HS-5 (cell line): ENCODE measurements at regions not wholly inside any gene's neighbourhood (a gene's known extent, or its start where the extent isn't known, plus 50 kb on each side); places are given as distances from the start of the nearest gene placed in this dataset.
"Not testable (repeated sequence)": the region's sequence is repeated elsewhere in the genome, so short reads cannot be mapped to it uniquely, and the experiment has no call there.

Experiments used
- DNase-seq: peaks from one replicate; pipeline ENCODE4 v3.0.0-alpha.2; 2012; ENCODE audit warnings: low read depth

GRCh38 chr2:88999365-88999764 lies 307.9 kb downstream of the RPIA start:
- DNase-seq, result no peak

GRCh38 chr2:89000235-89000634 lies 308.8 kb downstream of the RPIA start:
- no peak for DNase-seq

- not testable (repeated sequence) for DNase-seq
Measured at GRCh38 chr2:89004238-89004637, 312.8 kb downstream of the RPIA start.

GRCh38 chr2:89020566-89020965 lies 329.1 kb downstream of the RPIA start:
- not testable (repeated sequence) for DNase-seq

GRCh38 chr2:89026296-89026695 lies 334.8 kb downstream of the RPIA start:
- not testable (repeated sequence) for DNase-seq

- not testable (repeated sequence) for DNase-seq
Measured at GRCh38 chr2:89027115-89027514, 335.6 kb downstream of the RPIA start.

GRCh38 chr2:89027536-89027935 lies 336.1 kb downstream of the RPIA start:
- not testable (repeated sequence) for DNase-seq

GRCh38 chr2:89029257-89029656 lies 337.8 kb downstream of the RPIA start:
- not testable (repeated sequence) for DNase-seq

- DNase-seq, result peak; percentile 14
Measured at GRCh38 chr2:89048138-89049066, 356.9 kb downstream of the RPIA start.

- DNase-seq, result not testable (repeated sequence)
Measured at GRCh38 chr2:89058616-89059015, 367.1 kb downstream of the RPIA start.

- DNase-seq, result not testable (repeated sequence)
Measured at GRCh38 chr2:89061174-89061573, 369.7 kb downstream of the RPIA start.

GRCh38 chr2:89076771-89077170 lies 385.3 kb downstream of the RPIA start:
- not testable (repeated sequence) for DNase-seq

GRCh38 chr2:89092911-89093310 lies 401.4 kb downstream of the RPIA start:
- DNase-seq, result not testable (repeated sequence)

GRCh38 chr2:89095060-89095459 lies 403.6 kb downstream of the RPIA start:
- DNase-seq, result not testable (repeated sequence)

- DNase-seq, result not testable (repeated sequence)
Measured at GRCh38 chr2:89102587-89102986, 411.1 kb downstream of the RPIA start.

- not testable (repeated sequence) for DNase-seq
Measured at GRCh38 chr2:89106369-89107019, 415.0 kb downstream of the RPIA start.

- DNase-seq, result not testable (repeated sequence)
Measured at GRCh38 chr2:89112434-89112833, 421.0 kb downstream of the RPIA start.

- not testable (repeated sequence) for DNase-seq
Measured at GRCh38 chr2:89113286-89113685, 421.8 kb downstream of the RPIA start.

GRCh38 chr2:89129440-89129839 lies 438.0 kb downstream of the RPIA start:
- not testable (repeated sequence) for DNase-seq

- not testable (repeated sequence) for DNase-seq
Measured at GRCh38 chr2:89130665-89131308, 439.3 kb downstream of the RPIA start.

GRCh38 chr2:89142959-89143358 lies 451.5 kb downstream of the RPIA start:
- DNase-seq, result not testable (repeated sequence)

- DNase-seq, result not testable (repeated sequence)
Measured at GRCh38 chr2:89145342-89145741, 453.9 kb downstream of the RPIA start.
